Stimulated activated CD4-positive, alpha-beta T cell treated with anti-CD3 and anti-CD28 coated beads, Interleukin-15, amount 100 ng/mL, for 1 hour (primary cell): ENCODE measurements at regions not wholly inside any gene's neighbourhood (a gene's known extent, or its start where the extent isn't known, plus 50 kb on each side); places are given as distances from the start of the nearest gene placed in this dataset.
"Not testable (repeated sequence)": the region's sequence is repeated elsewhere in the genome, so short reads cannot be mapped to it uniquely, and the experiment has no call there.

Source experiments
- DNase-seq, 2 donors: peaks; one replicate each; pipeline ENCODE4 v3.0.0-alpha.2; 2020; ENCODE audit warnings: low read depth in 1 of 2, low spot score in 1 of 2

GRCh38 chr1:10910681-10911489, 101.6 kb upstream of the TARDBP start:
- DNase-seq = no peak

- no peak for DNase-seq
Observed at GRCh38 chr1:10911490-10912166, 100.8 kb upstream of the TARDBP start.

GRCh38 chr1:10912441-10912840, 100.0 kb upstream of the TARDBP start:
- DNase-seq = no peak

GRCh38 chr1:10914056-10914455, 98.4 kb upstream of the TARDBP start:
- DNase-seq = no peak

GRCh38 chr1:10915594-10915993, 96.9 kb upstream of the TARDBP start:
- no peak for DNase-seq

- no peak for DNase-seq
Observed at GRCh38 chr1:10916311-10916710, 96.1 kb upstream of the TARDBP start.

GRCh38 chr1:10916991-10917390, 95.5 kb upstream of the TARDBP start:
- DNase-seq = no peak

- DNase-seq = no peak
Observed at GRCh38 chr1:10917513-10918454, 94.7 kb upstream of the TARDBP start.

- no peak for DNase-seq
Observed at GRCh38 chr1:10918531-10918930, 93.9 kb upstream of the TARDBP start.

- DNase-seq = no peak
Observed at GRCh38 chr1:10920063-10920626, 92.3 kb upstream of the TARDBP start.

- not testable (repeated sequence) for DNase-seq
Observed at GRCh38 chr1:10922315-10923060, 90.0 kb upstream of the TARDBP start.

- no peak for DNase-seq
Observed at GRCh38 chr1:10924030-10924429, 88.4 kb upstream of the TARDBP start.

- no peak for DNase-seq
Observed at GRCh38 chr1:10928654-10929053, 83.8 kb upstream of the TARDBP start.

GRCh38 chr1:10932088-10932487, 80.4 kb upstream of the TARDBP start:
- no peak for DNase-seq

GRCh38 chr1:10934150-10934818, 78.2 kb upstream of the TARDBP start:
- no peak for DNase-seq

- DNase-seq = no peak
Observed at GRCh38 chr1:10935246-10935645, 77.2 kb upstream of the TARDBP start.

GRCh38 chr1:10935724-10936123, 76.7 kb upstream of the TARDBP start:
- no peak for DNase-seq

- DNase-seq = no peak
Observed at GRCh38 chr1:10936998-10937901, 75.2 kb upstream of the TARDBP start.
